Activated T-cell treated with anti-CD3 and anti-CD28 coated beads for 1 hour (primary cell): ENCODE measurements at regions not wholly inside any gene's neighbourhood (a gene's known extent, or its start where the extent isn't known, plus 50 kb on each side); places are given as distances from the start of the nearest gene placed in this dataset.
"Not testable (repeated sequence)": the region's sequence is repeated elsewhere in the genome, so short reads cannot be mapped to it uniquely, and the experiment has no call there.

Source experiments
- DNase-seq: peaks from one replicate; pipeline ENCODE4 v3.0.0-alpha.2; 2020; ENCODE audit warnings: low read depth

DNA sequence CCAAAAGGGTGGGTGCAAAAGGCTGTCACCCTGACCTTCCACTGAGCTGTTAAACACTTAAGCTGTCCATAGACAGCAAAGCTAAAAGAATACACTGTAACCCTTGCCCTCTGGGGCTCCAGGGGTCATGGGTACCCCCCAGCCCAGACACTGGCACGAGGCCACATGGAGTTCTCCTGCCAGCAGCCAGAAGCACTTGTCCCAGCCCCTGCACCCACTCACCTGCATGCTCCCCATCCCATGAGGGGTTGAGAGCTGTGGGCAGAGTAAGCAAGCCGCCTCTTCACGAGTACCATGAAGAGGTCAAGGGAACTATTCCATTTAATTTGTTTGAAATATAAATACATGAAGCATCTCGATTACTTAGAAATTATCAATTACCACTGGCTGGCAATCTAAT is 867.1 kb upstream of the ZEB2 start:
- DNase-seq, result no peak

GRCh38 chr2:145383961-145384360 is 864.0 kb upstream of the ZEB2 start:
- no peak for DNase-seq

DNA sequence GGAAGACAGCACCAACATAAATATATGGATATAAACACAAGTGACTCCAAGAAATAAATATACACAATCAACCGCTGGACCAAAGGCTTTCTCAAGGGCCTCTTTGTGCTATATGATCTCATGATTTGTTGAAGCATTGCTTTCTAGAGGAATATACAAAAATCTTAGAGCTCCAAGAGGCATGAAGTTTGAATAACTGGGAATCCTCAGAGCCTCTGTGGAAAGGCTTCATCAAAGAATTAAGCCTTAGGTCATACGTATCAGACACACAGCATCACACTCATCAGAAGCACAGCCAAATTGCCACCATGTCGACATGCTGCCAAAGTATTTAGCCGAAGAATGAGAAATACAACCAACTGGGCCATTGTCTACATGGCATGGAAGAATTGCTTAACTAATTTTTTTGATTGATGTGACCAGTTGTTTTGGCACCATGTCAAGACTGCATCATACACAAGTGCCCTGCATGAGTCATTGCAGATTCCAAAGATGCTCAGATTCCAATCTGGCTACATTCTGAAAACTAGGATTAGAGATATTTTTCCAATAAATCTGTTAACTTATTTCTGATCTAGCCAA is 860.6 kb upstream of the ZEB2 start:
- no peak for DNase-seq

DNA sequence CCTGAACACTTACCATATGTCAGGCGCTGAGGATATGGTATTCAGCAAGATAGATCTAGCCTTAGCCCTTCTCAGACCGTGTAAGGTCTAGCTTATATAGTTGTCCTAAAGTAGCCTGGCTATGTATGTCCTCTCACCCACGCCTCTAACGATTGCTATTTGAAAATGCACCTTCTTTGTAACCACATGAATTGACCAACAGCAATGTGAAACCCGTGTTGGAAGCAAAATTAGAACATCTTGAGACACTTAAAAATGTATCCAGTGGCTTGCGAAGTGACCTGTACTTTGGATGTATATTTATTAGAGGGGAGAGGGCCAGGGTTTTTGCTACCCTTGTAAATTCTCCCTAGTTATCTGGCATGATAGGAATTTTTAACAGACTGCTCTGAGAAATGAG is 860.0 kb upstream of the ZEB2 start:
- DNase-seq, result no peak

GRCh38 chr2:145374165-145374564 is 854.2 kb upstream of the ZEB2 start:
- DNase-seq, result no peak

DNA sequence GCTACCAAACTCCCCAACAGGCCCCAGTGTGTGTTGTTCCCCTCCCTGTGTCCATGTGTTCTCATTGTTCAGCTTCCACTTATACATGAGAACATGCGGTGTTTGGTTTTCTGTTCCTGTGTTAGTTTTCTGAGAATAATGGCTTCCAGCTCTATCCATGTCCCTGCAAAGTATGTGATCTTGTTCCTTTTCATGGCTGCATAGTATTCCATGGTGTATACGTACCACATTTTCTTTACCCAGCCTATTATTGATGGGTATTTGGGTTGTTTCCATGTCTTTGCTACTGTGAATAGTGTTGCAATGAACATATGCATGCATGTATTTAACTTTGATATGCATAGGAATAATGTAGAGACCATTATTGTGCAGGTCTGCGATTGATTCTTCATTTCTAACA is 847.4 kb upstream of the ZEB2 start:
- not testable (repeated sequence) for DNase-seq

- no peak for DNase-seq
These were observed 846.4 kb upstream of the ZEB2 start for GRCh38 chr2:145366341-145366740.

GRCh38 chr2:145360129-145360790 is 840.3 kb upstream of the ZEB2 start:
- no peak for DNase-seq

DNA sequence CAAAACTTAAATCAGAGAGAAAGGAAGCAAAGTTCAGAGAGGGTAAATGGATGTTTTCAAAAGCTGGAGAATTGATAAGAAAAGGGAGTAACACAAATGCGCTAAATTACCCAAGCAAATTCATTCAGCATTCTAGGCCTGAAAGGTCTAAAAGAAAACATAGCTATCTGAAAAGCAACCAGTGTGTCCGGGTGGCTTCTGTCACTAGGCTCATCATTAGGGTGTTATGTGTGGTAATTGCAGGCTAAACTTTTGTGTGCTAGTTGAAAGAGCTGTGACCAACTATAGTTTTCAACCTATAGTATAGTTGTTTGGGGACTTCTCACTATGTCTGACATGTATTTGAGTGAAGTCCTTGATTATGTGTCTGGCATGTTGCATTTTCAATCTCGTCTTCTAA is 839.6 kb upstream of the ZEB2 start:
- DNase-seq, result no peak

DNA sequence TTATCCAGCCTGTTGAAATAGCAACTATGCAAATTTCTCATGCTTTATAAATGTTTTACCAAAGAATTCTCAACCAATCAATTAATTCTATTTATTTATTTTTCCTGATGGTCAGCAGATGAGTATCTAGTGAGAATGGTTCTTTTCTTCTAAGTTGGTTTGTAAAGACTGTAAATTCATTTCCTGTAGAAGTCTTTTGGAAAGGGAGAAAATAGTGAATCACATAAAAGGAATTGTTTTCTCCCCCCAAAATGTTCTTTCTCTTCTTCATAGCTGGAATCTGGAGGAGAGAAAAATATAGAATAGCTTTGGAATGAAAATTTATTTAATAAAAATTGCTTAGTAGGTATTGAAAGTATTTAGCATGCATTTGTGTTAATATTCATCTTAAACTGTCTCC is 836.1 kb upstream of the ZEB2 start:
- no peak for DNase-seq

GRCh38 chr2:145352484-145352883 is 832.6 kb upstream of the ZEB2 start:
- DNase-seq, result no peak

- no peak for DNase-seq
These were observed 832.0 kb upstream of the ZEB2 start for GRCh38 chr2:145351864-145352425.

- DNase-seq, result no peak
These were observed 830.1 kb upstream of the ZEB2 start for GRCh38 chr2:145350011-145350410.

GRCh38 chr2:145344076-145344724 is 824.3 kb upstream of the ZEB2 start:
- no peak for DNase-seq

- DNase-seq, result no peak
These were observed 823.4 kb upstream of the ZEB2 start for GRCh38 chr2:145343287-145343686.

GRCh38 chr2:145341536-145341935 is 821.6 kb upstream of the ZEB2 start:
- no peak for DNase-seq

DNA sequence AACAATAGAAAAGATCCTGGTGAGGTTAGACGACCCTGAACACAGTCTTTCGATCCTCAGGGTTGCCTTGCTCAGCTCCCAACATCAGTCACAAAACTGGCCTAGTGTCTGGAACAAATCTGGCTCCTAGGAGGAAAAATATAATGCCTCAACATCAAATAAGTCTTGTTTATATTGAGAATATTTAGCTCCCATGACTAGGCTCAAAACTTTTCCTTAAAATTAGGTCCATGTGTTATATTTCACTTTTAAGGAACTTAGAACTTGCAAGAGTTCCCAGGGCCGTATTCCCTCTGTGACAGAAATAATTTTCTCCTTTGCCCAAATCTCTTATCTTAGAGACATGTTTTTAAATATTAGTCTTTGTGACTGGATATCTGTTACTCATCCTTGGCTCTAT is 819.7 kb upstream of the ZEB2 start:
- no peak for DNase-seq

GRCh38 chr2:145332210-145332898 is 812.4 kb upstream of the ZEB2 start:
- DNase-seq, result no peak

GRCh38 chr2:145329971-145330370 is 810.1 kb upstream of the ZEB2 start:
- no peak for DNase-seq

DNA sequence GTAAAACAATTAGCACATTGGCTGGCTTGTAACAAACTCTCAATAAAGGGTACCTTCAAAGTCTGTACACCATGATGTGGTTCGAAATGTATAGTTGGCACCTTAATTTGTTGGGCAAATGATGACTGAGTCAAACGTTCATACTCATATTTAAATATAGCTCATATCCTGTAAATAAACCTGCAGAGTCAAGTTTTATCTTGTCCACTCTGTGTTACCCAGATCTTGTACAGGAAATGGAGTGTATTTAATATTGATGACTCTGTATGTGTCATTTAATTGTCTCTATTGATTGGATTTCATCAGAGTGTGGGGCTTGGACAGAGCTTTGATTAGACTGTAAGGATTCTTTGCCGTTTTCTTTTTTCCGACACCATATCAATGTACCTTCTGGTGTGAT is 805.6 kb upstream of the ZEB2 start:
- no peak for DNase-seq

GRCh38 chr2:145324748-145325147 is 804.8 kb upstream of the ZEB2 start:
- DNase-seq, result no peak

DNA sequence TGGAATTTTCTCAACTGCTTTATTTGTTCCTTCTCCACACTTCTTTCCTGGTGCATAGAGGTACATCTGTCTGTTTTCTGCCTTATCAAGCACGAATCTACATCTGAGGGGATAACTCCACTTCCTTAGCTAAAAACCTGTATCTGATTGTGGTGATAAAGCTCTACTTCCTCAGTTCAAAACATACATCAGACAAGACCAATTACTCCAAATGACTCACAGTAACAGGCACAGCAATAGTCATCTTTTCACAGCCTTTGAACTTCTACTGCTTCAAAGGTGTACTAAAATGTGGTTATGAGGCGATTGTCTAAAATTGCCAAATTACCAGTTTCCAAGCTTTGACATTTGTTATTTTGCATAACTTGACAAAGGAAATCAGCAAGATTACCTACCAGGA is 803.6 kb upstream of the ZEB2 start:
- no peak for DNase-seq

GRCh38 chr2:145321344-145321743 is 801.4 kb upstream of the ZEB2 start:
- DNase-seq, result no peak
